ENCODE measurements at regions not wholly inside any gene's neighbourhood (a gene's known extent, or its start where the extent isn't known, plus 50 kb on each side); places are given as distances from the start of the nearest gene placed in this dataset.

GRCh38 chr3:170799009-170799408, 71.0 kb downstream of the RPL22L1 start:
- Histone ChIP-seq H3K9ac (replicated peaks; ENCODE audit: extremely low read depth, insufficient read depth, low read length) (no peak overlapping the region), H3K27me3 (ENCODE audit: control insufficient read depth in 2 of 2, insufficient read depth in 2 of 2, low read length in 2 of 2) (no peaks in the 10 kb centered on the region), H3K9me3 (replicated peaks; ENCODE audit: control insufficient read depth, insufficient read depth, low read length) (no peaks in the 10 kb centered on the region), H3K9me1 (replicated peaks; ENCODE audit: control insufficient read depth, extremely low read depth, insufficient read depth, low read length) (no peaks in the 10 kb centered on the region), H3K27ac (ENCODE audit: insufficient read depth, low read depth, low read length) (no peak overlapping the region), H4K20me1 (replicated peaks; ENCODE audit: control insufficient read depth, extremely low read depth, insufficient read depth, low read length) (no peaks in the 10 kb centered on the region), H3K4me1 (ENCODE audit: control insufficient read depth, extremely low read depth, insufficient read depth, low read length) (peaks cover 32% of the 10 kb centered on the region), H2AFZ (ENCODE audit: low read depth, low read length) (no peak overlapping the region), H3K79me2 (ENCODE audit: control insufficient read depth, insufficient read depth, low read length) (no peaks in the 10 kb centered on the region), H3K4me3 (replicated peaks in 1 of 3; ENCODE audit: insufficient read depth in 1 of 3, low read depth in 1 of 3, low read length in 3 of 3) (no peak overlapping the region), H3K36me3 (ENCODE audit: control insufficient read depth in 2 of 2, extremely low read depth in 1 of 2, insufficient read depth in 2 of 2, low read length in 2 of 2) (no peaks in the 10 kb centered on the region), H3K4me2 (ENCODE audit: insufficient read depth, low read length) (no peak overlapping the region)
- POLR2A ChIA-PET = no interaction called here
- no peak for DNase-seq (ENCODE audit: low read depth, low spot score)
- dilution Hi-C loops (cut with MboI; ENCODE audit: extremely low pct_ligation_motif_present, low sequenced_read_pairs) (no loop called here), intact Hi-C loops (cut with micrococcal nuclease) (no loop called here)
- no peak for FAIRE-seq
- CTCF ChIA-PET = interaction anchor here (1.2 to 1.9 kb wide), 3 partner anchors 11 to 39 kb away, joined by 4 to 5 read pairs (median 5); no protein-coding TSS in a partner anchor
- no TSS peak for BruUV-seq (replicated peaks)
- no peak for TF ChIP-seq POLR2AphosphoS5 (IDR thresholded peaks at IDR 0.05; ENCODE audit: insufficient read depth, low read depth, low read length)

- dilution Hi-C loops (cut with MboI; ENCODE audit: extremely low pct_ligation_motif_present, low sequenced_read_pairs) = no loop called here
- no peak for FAIRE-seq
Observed at GRCh38 chr3:170797685-170798084, 72.3 kb downstream of the RPL22L1 start.

More at GRCh38 chr3:170797685-170798084, 72.3 kb downstream of the RPL22L1 start:
- Histone ChIP-seq H3K9me1 (replicated peaks; ENCODE audit: control insufficient read depth, extremely low read depth, insufficient read depth, low read length) (no peaks in the 10 kb centered on the region), H3K9ac (replicated peaks; ENCODE audit: extremely low read depth, insufficient read depth, low read length) (no peak overlapping the region), H3K79me2 (ENCODE audit: control insufficient read depth, insufficient read depth, low read length) (no peaks in the 10 kb centered on the region), H3K36me3 (ENCODE audit: control insufficient read depth in 2 of 2, extremely low read depth in 1 of 2, insufficient read depth in 2 of 2, low read length in 2 of 2) (no peaks in the 10 kb centered on the region), H3K9me3 (replicated peaks; ENCODE audit: control insufficient read depth, insufficient read depth, low read length) (no peaks in the 10 kb centered on the region), H3K4me1 (ENCODE audit: control insufficient read depth, extremely low read depth, insufficient read depth, low read length) (peaks cover 19% of the 10 kb centered on the region), H3K4me3 (replicated peaks in 1 of 3; ENCODE audit: insufficient read depth in 1 of 3, low read depth in 1 of 3, low read length in 3 of 3) (no peak overlapping the region), H3K27me3 (ENCODE audit: control insufficient read depth in 2 of 2, insufficient read depth in 2 of 2, low read length in 2 of 2) (no peaks in the 10 kb centered on the region), H3K27ac (ENCODE audit: insufficient read depth, low read depth, low read length) (no peak overlapping the region), H2AFZ (ENCODE audit: low read depth, low read length) (no peak overlapping the region), H4K20me1 (replicated peaks; ENCODE audit: control insufficient read depth, extremely low read depth, insufficient read depth, low read length) (no peaks in the 10 kb centered on the region), H3K4me2 (ENCODE audit: insufficient read depth, low read length) (no peak overlapping the region)
- no peak for DNase-seq (ENCODE audit: low read depth, low spot score)
- TF ChIP-seq MYC (IDR thresholded peaks at IDR 0.05; ENCODE audit: low read depth, low read length) = no peak
- no peak for TF ChIP-seq GATA2 (IDR thresholded peaks at IDR 0.05; ENCODE audit: insufficient read depth, insufficient read length, low read depth, low read length)
- no peak for TF ChIP-seq FOS (IDR thresholded peaks at IDR 0.05; ENCODE audit: borderline replicate concordance, insufficient read depth, low read length)
- intact Hi-C loops (cut with micrococcal nuclease) = no loop called here
- POLR2A ChIA-PET = no interaction called here
- BruUV-seq (replicated peaks) = no TSS peak
- CTCF ChIA-PET = no interaction called here
